GM12878 (cell line): ENCODE measurements at regions not wholly inside any gene's neighbourhood (a gene's known extent, or its start where the extent isn't known, plus 50 kb on each side); places are given as distances from the start of the nearest gene placed in this dataset.

Experiments
- ATAC-seq: fragments of 200-7000 bp; cut with Tn5 transposase; 3 replicates; pipeline ENCODE4 v1.9.1; 2020; ENCODE audit warnings: mild to moderate bottlenecking, moderate library complexity
- BruUV-seq: library from RNA; stranded (reverse); fragments of 400-500 nt; replicated peaks from 2 replicates; lab custom pipeline; 2021; lab: Mats Ljungman, UMichigan
- CTCF ChIA-PET: fragments of 300-600 bp; sonication (Branson Sonifier 250); formaldehyde crosslinking; extraction: SDS; loops from one replicate; lab custom pipeline; 2021; ENCODE audit warnings: inconsistent platforms; lab: Yijun Ruan, JAX
- POLR2A ChIA-PET: fragments of 350-600 bp; formaldehyde crosslinking; extraction: SDS; loops from one replicate; lab custom pipeline; 2021; ENCODE audit warnings: inconsistent platforms; lab: Charles Lee
- RAD21 ChIA-PET: fragments of 300-600 bp; sonication (Branson Sonifier 250); formaldehyde crosslinking; loops from one replicate; lab custom pipeline; 2023; ENCODE audit warnings: antibody characterized with exemption; ENCODE audit not compliant: unreplicated experiment; lab: Charles Lee
- SMC1A ChIA-PET: fragments of 300-600 bp; sonication (Branson Sonifier 250); formaldehyde crosslinking; loops from one replicate; lab custom pipeline; 2023; ENCODE audit not compliant: unreplicated experiment, uncharacterized antibody; lab: Charles Lee
- DNase-seq: peaks from one replicate; pipeline ENCODE4 v3.0.0-alpha.2; 2011; ENCODE audit warnings: low read depth, low spot score
- FAIRE-seq: peaks from 3 replicates; lab custom pipeline; 2011; peaks lifted over from hg19 to GRCh38; lab: Jason Lieb, UNC
- H2AFZ ChIP-seq: 2 replicates; pipeline ENCODE4 v1.6.0; 2011; ENCODE audit warnings: low read depth, low read length, control low read depth; ENCODE audit not compliant: control insufficient read depth
- H3K27ac ChIP-seq: 2 replicates; pipeline ENCODE4 v1.5.1; 2011; ENCODE audit warnings: control low read depth; ENCODE audit not compliant: control insufficient read depth, insufficient read depth
- H3K27me3 ChIP-seq, 2 experiments: replicated peaks in 1 of 2; 2 replicates each; pipeline versions ENCODE4 v1.6.0 to v1.6.1; 2011; ENCODE audit warnings: low read length in 1 of 2; ENCODE audit not compliant: control insufficient read depth in 2 of 2, insufficient read depth in 2 of 2
- H3K36me3 ChIP-seq, 2 experiments: 2 replicates each; pipeline ENCODE4 v1.5.1; 2011; ENCODE audit warnings: low read length in 1 of 2; ENCODE audit not compliant: control insufficient read depth in 2 of 2, insufficient read depth in 2 of 2
- H3K4me1 ChIP-seq: 2 replicates; pipeline ENCODE4 v1.6.1; 2011; ENCODE audit warnings: mild to moderate bottlenecking, low read length, moderate library complexity, mixed read lengths; ENCODE audit not compliant: control insufficient read depth, insufficient read depth
- H3K4me2 ChIP-seq: 2 replicates; pipeline ENCODE4 v1.6.0; 2011; ENCODE audit warnings: control low read depth; ENCODE audit not compliant: control insufficient read depth, insufficient read depth
- H3K4me3 ChIP-seq: fragments of 200-600 bp; sonication (generic); 2 replicates; pipeline ENCODE4 v1.5.1; 2016
- H3K79me2 ChIP-seq: 2 replicates; pipeline ENCODE4 v1.6.0; 2011; ENCODE audit warnings: low read length; ENCODE audit not compliant: control insufficient read depth, insufficient read depth
- H3K9ac ChIP-seq: 2 replicates; pipeline ENCODE4 v1.8.0; 2011; ENCODE audit warnings: low read length, control low read depth, mixed read lengths; ENCODE audit not compliant: control insufficient read depth, insufficient read depth
- H3K9me3 ChIP-seq: replicated peaks from 3 replicates; pipeline ENCODE4 v1.5.1; 2011; ENCODE audit warnings: mild to moderate bottlenecking, low read length; ENCODE audit not compliant: control insufficient read depth, insufficient read depth
- H4K20me1 ChIP-seq: 2 replicates; pipeline ENCODE4 v1.6.0; 2011; ENCODE audit not compliant: control insufficient read depth, insufficient read depth
- CBFB ChIP-seq: IDR thresholded peaks from 2 replicates; pipeline ENCODE4 v1.6.1; 2016; ENCODE audit warnings: antibody characterized with exemption, low read depth
- HDAC6 ChIP-seq: fragments of 200-600 bp; sonication (generic); IDR thresholded peaks from one replicate; pipeline ENCODE4 v1.8.0; 2017; ENCODE audit warnings: antibody characterized with exemption; ENCODE audit not compliant: unreplicated experiment
- IRF4 ChIP-seq: IDR thresholded peaks from 2 replicates; pipeline ENCODE4 v1.6.1; 2011; ENCODE audit warnings: low read depth, low read length
- NBN ChIP-seq: fragments of 450-650 bp; IDR thresholded peaks from 2 replicates; pipeline ENCODE4 v1.6.1; 2016
- POLR2A ChIP-seq: IDR thresholded peaks from 2 replicates; pipeline ENCODE4 v1.6.1; 2011; ENCODE audit warnings: low read depth, mild to moderate bottlenecking, low read length
- RAD21 ChIP-seq: IDR thresholded peaks from 2 replicates; pipeline ENCODE4 v1.6.1; 2011; ENCODE audit warnings: mild to moderate bottlenecking, low read depth, low read length, moderate library complexity; ENCODE audit not compliant: insufficient read depth
- RCOR1 ChIP-seq: conservative IDR thresholded peaks from 2 replicates; pipeline ENCODE4 v1.6.1; 2012; ENCODE audit warnings: low read depth, low read length, improper control_type of control experiment
- SIN3A ChIP-seq: IDR thresholded peaks from 2 replicates; pipeline ENCODE4 v1.6.1; 2012; ENCODE audit warnings: low read depth, low read length, improper control_type of control experiment
- SREBF2 ChIP-seq: IDR thresholded peaks from 2 replicates; pipeline ENCODE4 v1.6.1; 2012; ENCODE audit warnings: mild to moderate bottlenecking, low read length
- TAF1 ChIP-seq: IDR thresholded peaks from 2 replicates; pipeline ENCODE4 v1.6.1; 2011; ENCODE audit warnings: mild to moderate bottlenecking, low read depth, low read length, borderline replicate concordance
- TBL1XR1 ChIP-seq: IDR thresholded peaks from 2 replicates; pipeline ENCODE4 v1.6.1; 2012; ENCODE audit warnings: low read depth, low read length, improper control_type of control experiment
- TCF12 ChIP-seq: IDR thresholded peaks from 2 replicates; pipeline ENCODE4 v1.6.1; 2011; ENCODE audit warnings: low read depth, mild to moderate bottlenecking, low read length
- ZBED1 ChIP-seq: IDR thresholded peaks from 2 replicates; pipeline ENCODE4 v1.6.1; 2016; ENCODE audit warnings: borderline replicate concordance
- ZNF207 ChIP-seq: fragments of 450-650 bp; IDR thresholded peaks from 2 replicates; pipeline ENCODE4 v1.6.1; 2014; ENCODE audit warnings: antibody characterized with exemption, mild to moderate bottlenecking, borderline replicate concordance
- WGBS: methylation state at CpG from one replicate; pipeline ENCODE4 v1.1.6; 2016; ENCODE audit warnings: low lambda C conversion rate; ENCODE audit not compliant: insufficient replicate concordance, insufficient coverage; ENCODE audit errors: missing lambda C conversion rate; 5-methylcytosine and 5-hydroxymethylcytosine counted together
- in situ Hi-C: fragments of 300-500 bp; cut with MboI; formaldehyde crosslinking; loops from 9 replicates; pipeline ENCODE4 v1.14.3; 2018; ENCODE audit warnings: mixed read lengths
- intact Hi-C: fragments of 100-400 bp; cut with micrococcal nuclease; formaldehyde crosslinking; loops from one replicate; pipeline ENCODE4 v1.14.2; 2022; ENCODE audit not compliant: unreplicated experiment
- TF ChIP-seq, protein P1 (sequence below): IDR thresholded peaks from 2 replicates; pipeline ENCODE4 v1.6.1; 2012; ENCODE audit warnings: low read length, inconsistent platforms
- TF ChIP-seq, protein P2 (sequence below): fragments of 150-350 bp; IDR thresholded peaks from 2 replicates; pipeline ENCODE4 v1.6.1; 2016; ENCODE audit warnings: low read depth, low read length

DNA sequence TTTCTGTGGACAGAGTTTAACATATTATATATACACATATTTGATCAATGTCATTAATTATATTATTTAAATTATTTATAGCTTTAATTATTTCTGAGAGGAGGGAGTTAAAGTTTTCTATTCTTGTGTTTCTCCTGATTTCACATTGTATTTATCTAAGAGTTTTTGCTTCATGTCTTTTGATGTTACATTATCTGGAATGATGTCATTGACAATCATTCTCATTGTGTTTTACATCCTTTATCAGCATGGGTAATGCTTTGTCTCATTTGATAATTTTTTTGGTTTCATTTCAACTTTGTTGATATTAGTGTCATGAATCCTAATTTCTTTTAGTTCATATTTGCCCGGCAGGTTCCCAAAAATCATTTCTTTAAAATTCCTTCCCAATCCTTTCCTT, 56.7 kb upstream of the TOX2 start:
- no peak overlapping the region for H2AFZ ChIP-seq
- TF ChIP-seq, protein P1, sequence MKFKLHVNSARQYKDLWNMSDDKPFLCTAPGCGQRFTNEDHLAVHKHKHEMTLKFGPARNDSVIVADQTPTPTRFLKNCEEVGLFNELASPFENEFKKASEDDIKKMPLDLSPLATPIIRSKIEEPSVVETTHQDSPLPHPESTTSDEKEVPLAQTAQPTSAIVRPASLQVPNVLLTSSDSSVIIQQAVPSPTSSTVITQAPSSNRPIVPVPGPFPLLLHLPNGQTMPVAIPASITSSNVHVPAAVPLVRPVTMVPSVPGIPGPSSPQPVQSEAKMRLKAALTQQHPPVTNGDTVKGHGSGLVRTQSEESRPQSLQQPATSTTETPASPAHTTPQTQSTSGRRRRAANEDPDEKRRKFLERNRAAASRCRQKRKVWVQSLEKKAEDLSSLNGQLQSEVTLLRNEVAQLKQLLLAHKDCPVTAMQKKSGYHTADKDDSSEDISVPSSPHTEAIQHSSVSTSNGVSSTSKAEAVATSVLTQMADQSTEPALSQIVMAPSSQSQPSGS = no peak
- TF ChIP-seq ZBED1 = no peak
- no peak for TF ChIP-seq TBL1XR1
- no peak for TF ChIP-seq NBN
- TF ChIP-seq TAF1 = no peak
- no peak for TF ChIP-seq RAD21
- no peak for TF ChIP-seq ZNF207
- no peak for TF ChIP-seq IRF4
- TF ChIP-seq TCF12 = no peak
- TF ChIP-seq, protein P2, sequence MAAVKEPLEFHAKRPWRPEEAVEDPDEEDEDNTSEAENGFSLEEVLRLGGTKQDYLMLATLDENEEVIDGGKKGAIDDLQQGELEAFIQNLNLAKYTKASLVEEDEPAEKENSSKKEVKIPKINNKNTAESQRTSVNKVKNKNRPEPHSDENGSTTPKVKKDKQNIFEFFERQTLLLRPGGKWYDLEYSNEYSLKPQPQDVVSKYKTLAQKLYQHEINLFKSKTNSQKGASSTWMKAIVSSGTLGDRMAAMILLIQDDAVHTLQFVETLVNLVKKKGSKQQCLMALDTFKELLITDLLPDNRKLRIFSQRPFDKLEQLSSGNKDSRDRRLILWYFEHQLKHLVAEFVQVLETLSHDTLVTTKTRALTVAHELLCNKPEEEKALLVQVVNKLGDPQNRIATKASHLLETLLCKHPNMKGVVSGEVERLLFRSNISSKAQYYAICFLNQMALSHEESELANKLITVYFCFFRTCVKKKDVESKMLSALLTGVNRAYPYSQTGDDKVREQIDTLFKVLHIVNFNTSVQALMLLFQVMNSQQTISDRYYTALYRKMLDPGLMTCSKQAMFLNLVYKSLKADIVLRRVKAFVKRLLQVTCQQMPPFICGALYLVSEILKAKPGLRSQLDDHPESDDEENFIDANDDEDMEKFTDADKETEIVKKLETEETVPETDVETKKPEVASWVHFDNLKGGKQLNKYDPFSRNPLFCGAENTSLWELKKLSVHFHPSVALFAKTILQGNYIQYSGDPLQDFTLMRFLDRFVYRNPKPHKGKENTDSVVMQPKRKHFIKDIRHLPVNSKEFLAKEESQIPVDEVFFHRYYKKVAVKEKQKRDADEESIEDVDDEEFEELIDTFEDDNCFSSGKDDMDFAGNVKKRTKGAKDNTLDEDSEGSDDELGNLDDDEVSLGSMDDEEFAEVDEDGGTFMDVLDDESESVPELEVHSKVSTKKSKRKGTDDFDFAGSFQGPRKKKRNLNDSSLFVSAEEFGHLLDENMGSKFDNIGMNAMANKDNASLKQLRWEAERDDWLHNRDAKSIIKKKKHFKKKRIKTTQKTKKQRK = no peak
- TF ChIP-seq POLR2A = no peak
- TF ChIP-seq RCOR1 = no peak
- no peak for TF ChIP-seq HDAC6
- no peak for TF ChIP-seq SREBF2
- TF ChIP-seq SIN3A = no peak
- no peak for TF ChIP-seq CBFB
- FAIRE-seq (no peak), DNase-seq (no peak), ATAC-seq (no peak)
- no peaks in the 10 kb centered on the region for H3K9me3 ChIP-seq
- no peaks in the 10 kb centered on the region for H4K20me1 ChIP-seq
- in situ Hi-C loops (no loop called here), intact Hi-C loops (no loop called here)
- H3K9ac ChIP-seq = no peak overlapping the region
- no peak overlapping the region for H3K4me3 ChIP-seq
- POLR2A ChIA-PET = no interaction called here
- no peak overlapping the region for H3K27ac ChIP-seq
- no peaks in the 10 kb centered on the region for H3K4me1 ChIP-seq
- H3K4me2 ChIP-seq = no peak overlapping the region
- no peaks in the 10 kb centered on the region for H3K36me3 ChIP-seq
- H3K27me3 ChIP-seq = no peaks in the 10 kb centered on the region
- no peaks in the 10 kb centered on the region for H3K79me2 ChIP-seq
- WGBS = 86% methylated on average over 1 of the region's 1 CpG
- CTCF ChIA-PET = interaction anchor here (1.1 to 1.4 kb wide), 2 partner anchors 15 to 23 kb away, joined by 3 read pairs; no protein-coding TSS in a partner anchor
- RAD21 ChIA-PET = no interaction called here
- SMC1A ChIA-PET = interaction anchor here (0.7 kb wide), 1 partner anchor 69 kb away, joined by 3 read pairs; no protein-coding TSS in a partner anchor
- no TSS peak for BruUV-seq
